Uterus (tissue), 3 donors: ENCODE measurements at regions not wholly inside any gene's neighbourhood (a gene's known extent, or its start where the extent isn't known, plus 50 kb on each side); places are given as distances from the start of the nearest gene placed in this dataset.

Experiments used
- DNase-seq, 2 donors: peaks; one replicate each; pipeline ENCODE4 v3.0.0-alpha.2; 2019 to 2020
- H3K27ac ChIP-seq, 2 donors: fragments of 200-600 bp; sonication (generic); 1 replicate in 1 of 2; 2 replicates in 1 of 2; pipeline ENCODE4 v1.5.1; 2016 to 2018
- H3K27me3 ChIP-seq, 2 donors: fragments of 200-600 bp; sonication (generic); one replicate each; pipeline ENCODE4 v1.5.1; 2018 to 2019; ENCODE audit warnings: control low read depth in 1 of 2
- H3K36me3 ChIP-seq, 2 donors: fragments of 200-600 bp; sonication (generic); one replicate each; pipeline ENCODE4 v1.5.1; 2019; ENCODE audit warnings: control low read depth in 1 of 2
- H3K4me1 ChIP-seq, 2 donors: fragments of 200-600 bp; sonication (generic); one replicate each; pipeline ENCODE4 v1.5.1; 2018 to 2019; ENCODE audit warnings: control low read depth in 1 of 2
- H3K4me3 ChIP-seq, 2 donors: fragments of 200-600 bp; sonication (generic); 1 replicate in 1 of 2; 2 replicates in 1 of 2; pipeline ENCODE4 v1.5.1; 2018 to 2019; ENCODE audit warnings: mild to moderate bottlenecking in 1 of 2
- H3K9me3 ChIP-seq, 2 donors: fragments of 200-600 bp; sonication (generic); one replicate each; pipeline ENCODE4 v1.5.1; 2019; ENCODE audit warnings: control low read depth in 1 of 2
- CTCF ChIP-seq, 4 experiments: fragments of 200-600 bp in 2 of 4; fragments of 450-650 bp in 2 of 4; sonication (generic) in 2 of 4; IDR thresholded peaks; one replicate each; pipeline ENCODE4 v1.5.1; 2016 to 2019; ENCODE audit warnings: antibody characterized with exemption in 4 of 4, mild to moderate bottlenecking in 2 of 4, moderate library complexity in 1 of 4
- POLR2A ChIP-seq, 2 donors: fragments of 450-650 bp; IDR thresholded peaks; one replicate each; pipeline ENCODE4 v1.6.1; 2016; ENCODE audit warnings: antibody characterized with exemption in 2 of 2, mild to moderate bottlenecking in 1 of 2, moderate library complexity in 1 of 2
- intact Hi-C: fragments of 100-400 bp; cut with DNase I; formaldehyde crosslinking; loops from one replicate; pipeline ENCODE4 v1.15.1; 2023; ENCODE audit warnings: low total_unique reads
- donor health status: DM: yes; HTN: yes; CAD: no.

GRCh38 chr3:158983216-158984099 lies 181.6 kb downstream of the MFSD1 start:
- Histone ChIP-seq H3K27me3 (no peaks in the 10 kb centered on the region), H3K4me3 (no peak overlapping the region)
- intact Hi-C loops: no loop called here

GRCh38 chr3:158991146-158991705 lies 189.4 kb downstream of the MFSD1 start:
- Histone ChIP-seq H3K36me3 (no peaks in the 10 kb centered on the region), H3K27ac (no peak overlapping the region), H3K9me3 (no peaks in the 10 kb centered on the region), H3K4me1 (no peaks in the 10 kb centered on the region), H3K27me3 (no peaks in the 10 kb centered on the region), H3K4me3 (no peak overlapping the region)
- TF ChIP-seq CTCF (IDR thresholded peaks at IDR 0.05) (no peak), POLR2A (IDR thresholded peaks at IDR 0.05) (no peak)
- intact Hi-C loops: no loop called here
- DNase-seq: no peak

More at GRCh38 chr3:158983216-158984099, 181.6 kb downstream of the MFSD1 start:
- no peak for DNase-seq
- TF ChIP-seq CTCF (IDR thresholded peaks at IDR 0.05) (no peak), POLR2A (IDR thresholded peaks at IDR 0.05) (no peak)
- no peaks in the 10 kb centered on the region for H3K9me3 ChIP-seq
- no peaks in the 10 kb centered on the region for H3K4me1 ChIP-seq
- no peak overlapping the region for H3K27ac ChIP-seq
- no peaks in the 10 kb centered on the region for H3K36me3 ChIP-seq

- no peak overlapping the region for H3K4me3 ChIP-seq
- intact Hi-C loops: no loop called here
Observed at GRCh38 chr3:158992463-158992862, 190.6 kb downstream of the MFSD1 start.

GRCh38 chr3:158994386-158994785 lies 192.5 kb downstream of the MFSD1 start:
- no peak for TF ChIP-seq POLR2A (IDR thresholded peaks at IDR 0.05)
- no peak for TF ChIP-seq CTCF (IDR thresholded peaks at IDR 0.05)
- Histone ChIP-seq H3K9me3 (no peaks in the 10 kb centered on the region), H3K27ac (no peak overlapping the region), H3K4me1 (no peaks in the 10 kb centered on the region), H3K4me3 (no peak overlapping the region), H3K27me3 (no peaks in the 10 kb centered on the region), H3K36me3 (no peaks in the 10 kb centered on the region)
- intact Hi-C loops: no loop called here
- no peak for DNase-seq

More at GRCh38 chr3:158992463-158992862, 190.6 kb downstream of the MFSD1 start:
- no peaks in the 10 kb centered on the region for H3K9me3 ChIP-seq
- H3K36me3 ChIP-seq: no peaks in the 10 kb centered on the region
- no peak for TF ChIP-seq CTCF (IDR thresholded peaks at IDR 0.05)
- no peak for TF ChIP-seq POLR2A (IDR thresholded peaks at IDR 0.05)
- H3K4me1 ChIP-seq: no peaks in the 10 kb centered on the region
- no peak for DNase-seq
- H3K27me3 ChIP-seq: no peaks in the 10 kb centered on the region
- no peak overlapping the region for H3K27ac ChIP-seq

GRCh38 chr3:159001711-159002110 lies 199.9 kb downstream of the MFSD1 start:
- H3K27me3 ChIP-seq: no peaks in the 10 kb centered on the region
- no peaks in the 10 kb centered on the region for H3K4me1 ChIP-seq
- intact Hi-C loops: no loop called here
- no peak for DNase-seq
- no peak overlapping the region for H3K27ac ChIP-seq
- H3K9me3 ChIP-seq: no peaks in the 10 kb centered on the region
- H3K36me3 ChIP-seq: no peaks in the 10 kb centered on the region
- no peak for TF ChIP-seq POLR2A (IDR thresholded peaks at IDR 0.05)
- no peak for TF ChIP-seq CTCF (IDR thresholded peaks at IDR 0.05)
- H3K4me3 ChIP-seq: no peak overlapping the region
